Colonic mucosa (tissue), 4 donors: ENCODE measurements at regions not wholly inside any gene's neighbourhood (a gene's known extent, or its start where the extent isn't known, plus 50 kb on each side); places are given as distances from the start of the nearest gene placed in this dataset.

Source experiments
- DNase-seq: peaks from one replicate; pipeline ENCODE4 v3.0.0-alpha.2; 2020
- H3K27ac ChIP-seq: fragments of 200-600 bp; one replicate; pipeline ENCODE4 v1.8.0; 2021
- H3K27me3 ChIP-seq: fragments of 200-600 bp; one replicate; pipeline ENCODE4 v1.8.0; 2021
- H3K36me3 ChIP-seq: fragments of 200-600 bp; one replicate; pipeline ENCODE4 v1.8.0; 2021
- H3K4me1 ChIP-seq: fragments of 200-600 bp; one replicate; pipeline ENCODE4 v1.8.0; 2021; ENCODE audit warnings: mild to moderate bottlenecking
- H3K4me3 ChIP-seq: fragments of 200-600 bp; one replicate; pipeline ENCODE4 v1.8.0; 2021
- H3K9ac ChIP-seq, 2 donors: one replicate each; pipeline ENCODE4 v1.7.0; 2013; ENCODE audit warnings: control low read depth in 2 of 2, low read depth in 2 of 2, low read length in 2 of 2
- H3K9me3 ChIP-seq: fragments of 200-600 bp; one replicate; pipeline ENCODE4 v1.8.0; 2021
- CTCF ChIP-seq: fragments of 200-600 bp; IDR thresholded peaks from one replicate; pipeline ENCODE4 v1.8.0; 2022; ENCODE audit warnings: antibody characterized with exemption, mild to moderate bottlenecking
- intact Hi-C: fragments of 100-400 bp; cut with DNase I; formaldehyde crosslinking; loops from one replicate; pipeline ENCODE4 v1.14.1; 2022
- donor health status: healthy.
- donor health status: DM: no; HTN: no; CAD: no.
- donor health status: DM: no; HTN: no; CAD: no.

- H3K27ac ChIP-seq = no peak overlapping the region
- no peak overlapping the region for H3K9ac ChIP-seq
- no peaks in the 10 kb centered on the region for H3K27me3 ChIP-seq
- DNase-seq = no peak
- no peak for TF ChIP-seq CTCF
- H3K36me3 ChIP-seq = no peaks in the 10 kb centered on the region
- intact Hi-C loops = no loop called here
- H3K9me3 ChIP-seq = no peaks in the 10 kb centered on the region
- no peaks in the 10 kb centered on the region for H3K4me1 ChIP-seq
- H3K4me3 ChIP-seq = no peak overlapping the region
Measured at GRCh38 chr3:70800951-70801350, 488.5 kb upstream of the MDFIC2 start.

- TF ChIP-seq CTCF = no peak
Measured at GRCh38 chr3:70789878-70790277, 477.4 kb upstream of the MDFIC2 start.

DNA sequence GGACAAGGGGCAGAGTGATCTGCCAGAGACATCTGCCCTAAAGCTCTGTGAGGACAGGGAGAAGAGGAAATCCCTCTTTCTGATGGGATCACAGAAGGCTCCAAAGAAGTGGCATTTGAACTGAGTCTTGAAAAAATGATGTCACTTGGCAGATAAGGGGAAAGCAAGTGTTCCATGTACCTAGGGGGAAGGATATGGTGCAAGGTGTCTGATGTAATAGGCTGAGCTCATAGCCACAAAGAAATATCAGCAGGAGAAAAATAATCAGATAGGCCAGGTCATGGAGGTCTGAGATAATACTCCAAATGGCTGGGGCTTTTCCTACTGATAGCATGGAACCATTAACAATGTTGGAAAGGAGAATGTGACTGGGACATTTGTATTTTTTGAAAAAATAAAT lies 468.4 kb upstream of the MDFIC2 start:
- no peak for DNase-seq
- no peak overlapping the region for H3K9ac ChIP-seq
- no peak for TF ChIP-seq CTCF
- intact Hi-C loops = no loop called here
- no peak overlapping the region for H3K27ac ChIP-seq
- no peaks in the 10 kb centered on the region for H3K4me1 ChIP-seq
- H3K27me3 ChIP-seq = no peaks in the 10 kb centered on the region
- no peak overlapping the region for H3K4me3 ChIP-seq
- H3K9me3 ChIP-seq = no peaks in the 10 kb centered on the region
- H3K36me3 ChIP-seq = no peaks in the 10 kb centered on the region

More at GRCh38 chr3:70789878-70790277, 477.4 kb upstream of the MDFIC2 start:
- H3K4me3 ChIP-seq = no peak overlapping the region
- H3K4me1 ChIP-seq = no peaks in the 10 kb centered on the region
- H3K27ac ChIP-seq = no peak overlapping the region
- no peak overlapping the region for H3K9ac ChIP-seq
- H3K27me3 ChIP-seq = no peaks in the 10 kb centered on the region
- no peaks in the 10 kb centered on the region for H3K36me3 ChIP-seq
- no peak for DNase-seq
- intact Hi-C loops = no loop called here
- no peaks in the 10 kb centered on the region for H3K9me3 ChIP-seq

DNA sequence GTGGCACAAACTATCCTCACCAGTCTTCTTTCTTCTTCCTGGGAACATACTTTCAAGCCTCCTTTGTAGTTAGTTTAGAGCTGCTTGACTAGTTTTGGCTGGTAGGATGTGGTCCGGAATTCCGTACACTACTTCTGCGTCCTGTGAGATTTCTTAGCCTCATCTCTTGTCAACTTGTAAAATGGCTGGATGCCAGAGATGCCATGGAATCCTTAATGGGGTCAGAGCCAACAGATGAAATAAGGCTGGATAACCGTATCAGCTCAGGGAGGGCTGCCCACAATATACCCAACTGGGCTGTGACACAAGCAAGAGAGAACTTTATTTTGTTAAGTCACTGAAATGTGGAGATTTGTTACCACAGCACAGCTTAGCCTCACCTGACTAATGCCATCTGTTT lies 466.9 kb upstream of the MDFIC2 start:
- H3K36me3 ChIP-seq = no peaks in the 10 kb centered on the region
- no peak overlapping the region for H3K9ac ChIP-seq
- no peak overlapping the region for H3K4me3 ChIP-seq
- H3K9me3 ChIP-seq = no peaks in the 10 kb centered on the region
- DNase-seq = no peak
- H3K4me1 ChIP-seq = no peaks in the 10 kb centered on the region
- no peaks in the 10 kb centered on the region for H3K27me3 ChIP-seq
- TF ChIP-seq CTCF = no peak
- intact Hi-C loops = no loop called here
- no peak overlapping the region for H3K27ac ChIP-seq

DNA sequence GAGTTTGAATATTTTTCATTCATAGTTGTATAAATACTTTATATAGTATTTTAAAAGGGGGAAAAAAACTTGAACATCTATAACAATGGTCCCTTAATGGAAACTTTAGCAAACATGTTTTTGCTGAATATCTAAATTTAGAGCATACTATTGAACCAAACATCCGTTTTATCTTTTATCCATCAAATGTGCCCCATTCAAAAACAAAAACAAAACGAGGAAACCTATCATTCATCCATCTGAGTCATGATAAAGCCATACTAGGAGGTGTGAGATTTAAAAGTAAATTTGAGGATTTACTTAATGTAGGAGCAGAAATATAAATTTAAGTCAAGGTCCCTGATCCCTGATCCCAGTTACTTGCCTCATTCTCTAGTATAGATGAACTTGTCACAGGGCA lies 463.6 kb upstream of the MDFIC2 start:
- no peaks in the 10 kb centered on the region for H3K9me3 ChIP-seq
- H3K36me3 ChIP-seq = no peaks in the 10 kb centered on the region
- intact Hi-C loops = no loop called here
- H3K4me1 ChIP-seq = no peaks in the 10 kb centered on the region
- H3K27ac ChIP-seq = no peak overlapping the region
- no peak overlapping the region for H3K9ac ChIP-seq
- no peak overlapping the region for H3K4me3 ChIP-seq
- no peak for DNase-seq
- no peaks in the 10 kb centered on the region for H3K27me3 ChIP-seq
- TF ChIP-seq CTCF = no peak

DNA sequence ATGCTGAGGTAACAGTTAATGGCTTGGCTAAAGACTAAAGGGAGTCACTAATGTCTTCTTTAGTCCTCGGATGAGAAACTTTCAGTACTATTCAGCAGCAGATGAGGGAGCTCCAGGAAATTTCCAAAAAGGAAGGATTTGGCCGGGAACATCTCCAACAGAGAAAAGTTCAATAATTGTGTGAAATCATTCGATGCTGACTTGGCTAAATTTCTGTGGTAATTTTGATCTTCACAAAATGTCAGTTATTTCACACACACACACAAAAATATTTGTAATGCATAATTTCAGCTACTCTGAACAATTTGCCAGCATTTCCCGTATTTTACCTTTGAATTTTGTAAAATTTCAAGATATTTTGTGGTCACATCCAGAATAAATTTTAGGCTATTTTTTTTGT lies 462.8 kb upstream of the MDFIC2 start:
- H3K27ac ChIP-seq = no peak overlapping the region
- no peak overlapping the region for H3K9ac ChIP-seq
- H3K9me3 ChIP-seq = no peaks in the 10 kb centered on the region
- no peak overlapping the region for H3K4me3 ChIP-seq
- no peak for TF ChIP-seq CTCF
- intact Hi-C loops = no loop called here
- no peaks in the 10 kb centered on the region for H3K27me3 ChIP-seq
- no peaks in the 10 kb centered on the region for H3K36me3 ChIP-seq
- no peak for DNase-seq
- H3K4me1 ChIP-seq = no peaks in the 10 kb centered on the region
